ENCODE measurements at regions not wholly inside any gene's neighbourhood (a gene's known extent, or its start where the extent isn't known, plus 50 kb on each side); places are given as distances from the start of the nearest gene placed in this dataset.

GRCh38 chr5:96331681-96332361 lies 101.2 kb downstream of the PCSK1 start:
- H3K27ac ChIP-seq (ENCODE audit: low read length), result peak overlapping the region; percentile 26
- no peaks in the 10 kb centered on the region for H3K9me3 ChIP-seq (ENCODE audit: control insufficient read depth, low read depth, low read length)
- H3K4me1 ChIP-seq (ENCODE audit: control insufficient read depth, insufficient read depth, low read length), result peaks cover 27% of the 10 kb centered on the region
- WGBS (ENCODE audit: insufficient coverage, low lambda C conversion rate), result 16% methylated on average over 2 of the region's 2 CpGs
- H3K27me3 ChIP-seq (ENCODE audit: control insufficient read depth, insufficient read depth, low read length), result no peaks in the 10 kb centered on the region
- H3K36me3 ChIP-seq (ENCODE audit: control insufficient read depth, insufficient read depth, low read length), result no peaks in the 10 kb centered on the region
- H3K4me3 ChIP-seq (ENCODE audit: low read length), result no peak overlapping the region
- peak in 1 of 2 donors; percentile 37 for DNase-seq

- Histone ChIP-seq H3K27ac (ENCODE audit: low read length) (peak overlapping the region; percentile 26), H3K36me3 (ENCODE audit: control insufficient read depth, insufficient read depth, low read length) (no peaks in the 10 kb centered on the region), H3K4me3 (ENCODE audit: low read length) (no peak overlapping the region), H3K27me3 (ENCODE audit: control insufficient read depth, insufficient read depth, low read length) (no peaks in the 10 kb centered on the region), H3K4me1 (ENCODE audit: control insufficient read depth, insufficient read depth, low read length) (peaks cover 27% of the 10 kb centered on the region), H3K9me3 (ENCODE audit: control insufficient read depth, low read depth, low read length) (no peaks in the 10 kb centered on the region)
- 13% methylated on average over 1 of the region's 3 CpGs for WGBS (ENCODE audit: insufficient coverage, low lambda C conversion rate)
- DNase-seq, result peak in 1 of 2 donors; percentile 14
Measured at GRCh38 chr5:96331210-96331609, 101.8 kb downstream of the PCSK1 start.

- peak overlapping the region; percentile 26 for H3K27ac ChIP-seq (ENCODE audit: low read length)
Measured at GRCh38 chr5:96330530-96331140, 102.4 kb downstream of the PCSK1 start.

GRCh38 chr5:96329886-96330529 lies 103.0 kb downstream of the PCSK1 start:
- Histone ChIP-seq H3K36me3 (ENCODE audit: control insufficient read depth, insufficient read depth, low read length) (no peaks in the 10 kb centered on the region), H3K27ac (ENCODE audit: low read length) (no peak overlapping the region), H3K4me3 (ENCODE audit: low read length) (no peak overlapping the region), H3K9me3 (ENCODE audit: control insufficient read depth, low read depth, low read length) (no peaks in the 10 kb centered on the region), H3K27me3 (ENCODE audit: control insufficient read depth, insufficient read depth, low read length) (no peaks in the 10 kb centered on the region), H3K4me1 (ENCODE audit: control insufficient read depth, insufficient read depth, low read length) (peaks cover 27% of the 10 kb centered on the region)
- 100% methylated on average over 2 of the region's 2 CpGs for WGBS (ENCODE audit: insufficient coverage, low lambda C conversion rate)
- DNase-seq, result no peak

More at GRCh38 chr5:96330530-96331140, 102.4 kb downstream of the PCSK1 start:
- no CpG with 5 or more reads among the region's 4 CpGs for WGBS (ENCODE audit: insufficient coverage, low lambda C conversion rate)
- H3K36me3 ChIP-seq (ENCODE audit: control insufficient read depth, insufficient read depth, low read length), result no peaks in the 10 kb centered on the region
- peaks cover 27% of the 10 kb centered on the region for H3K4me1 ChIP-seq (ENCODE audit: control insufficient read depth, insufficient read depth, low read length)
- H3K4me3 ChIP-seq (ENCODE audit: low read length), result no peak overlapping the region
- H3K9me3 ChIP-seq (ENCODE audit: control insufficient read depth, low read depth, low read length), result no peaks in the 10 kb centered on the region
- H3K27me3 ChIP-seq (ENCODE audit: control insufficient read depth, insufficient read depth, low read length), result no peaks in the 10 kb centered on the region
- DNase-seq, result peak in 1 of 2 donors; percentile 16

GRCh38 chr5:96329289-96329688 lies 103.8 kb downstream of the PCSK1 start:
- no peaks in the 10 kb centered on the region for H3K36me3 ChIP-seq (ENCODE audit: control insufficient read depth, insufficient read depth, low read length)
- peaks cover 27% of the 10 kb centered on the region for H3K4me1 ChIP-seq (ENCODE audit: control insufficient read depth, insufficient read depth, low read length)
- no peaks in the 10 kb centered on the region for H3K9me3 ChIP-seq (ENCODE audit: control insufficient read depth, low read depth, low read length)
- H3K27ac ChIP-seq (ENCODE audit: low read length), result no peak overlapping the region
- DNase-seq, result no peak
- WGBS (ENCODE audit: insufficient coverage, low lambda C conversion rate), result no CpG with 5 or more reads among the region's 1 CpG
- no peaks in the 10 kb centered on the region for H3K27me3 ChIP-seq (ENCODE audit: control insufficient read depth, insufficient read depth, low read length)
- no peak overlapping the region for H3K4me3 ChIP-seq (ENCODE audit: low read length)

- Histone ChIP-seq H3K4me1 (ENCODE audit: control insufficient read depth, insufficient read depth, low read length) (peaks cover 18% of the 10 kb centered on the region), H3K36me3 (ENCODE audit: control insufficient read depth, insufficient read depth, low read length) (no peaks in the 10 kb centered on the region), H3K9me3 (ENCODE audit: control insufficient read depth, low read depth, low read length) (no peaks in the 10 kb centered on the region), H3K27me3 (ENCODE audit: control insufficient read depth, insufficient read depth, low read length) (no peaks in the 10 kb centered on the region), H3K27ac (ENCODE audit: low read length) (no peak overlapping the region), H3K4me3 (ENCODE audit: low read length) (no peak overlapping the region)
- no CpG with 5 or more reads among the region's 2 CpGs for WGBS (ENCODE audit: insufficient coverage, low lambda C conversion rate)
- no peak for DNase-seq
Measured at GRCh38 chr5:96327722-96328121, 105.3 kb downstream of the PCSK1 start.

GRCh38 chr5:96326902-96327301 lies 106.1 kb downstream of the PCSK1 start:
- H3K27me3 ChIP-seq (ENCODE audit: control insufficient read depth, insufficient read depth, low read length), result no peaks in the 10 kb centered on the region
- no peaks in the 10 kb centered on the region for H3K36me3 ChIP-seq (ENCODE audit: control insufficient read depth, insufficient read depth, low read length)
- H3K4me3 ChIP-seq (ENCODE audit: low read length), result no peak overlapping the region
- peaks cover 11% of the 10 kb centered on the region for H3K4me1 ChIP-seq (ENCODE audit: control insufficient read depth, insufficient read depth, low read length)
- no peak for DNase-seq
- 89% methylated on average over 1 of the region's 4 CpGs for WGBS (ENCODE audit: insufficient coverage, low lambda C conversion rate)
- no peak overlapping the region for H3K27ac ChIP-seq (ENCODE audit: low read length)
- H3K9me3 ChIP-seq (ENCODE audit: control insufficient read depth, low read depth, low read length), result no peaks in the 10 kb centered on the region

- H3K9me3 ChIP-seq (ENCODE audit: control insufficient read depth, low read depth, low read length), result no peaks in the 10 kb centered on the region
- DNase-seq, result no peak
- no peaks in the 10 kb centered on the region for H3K27me3 ChIP-seq (ENCODE audit: control insufficient read depth, insufficient read depth, low read length)
- WGBS (ENCODE audit: insufficient coverage, low lambda C conversion rate), result no CpG with 5 or more reads among the region's 2 CpGs
- H3K4me3 ChIP-seq (ENCODE audit: low read length), result no peak overlapping the region
- no peaks in the 10 kb centered on the region for H3K36me3 ChIP-seq (ENCODE audit: control insufficient read depth, insufficient read depth, low read length)
- H3K4me1 ChIP-seq (ENCODE audit: control insufficient read depth, insufficient read depth, low read length), result no peaks in the 10 kb centered on the region
- no peak overlapping the region for H3K27ac ChIP-seq (ENCODE audit: low read length)
Measured at GRCh38 chr5:96324708-96325107, 108.3 kb downstream of the PCSK1 start.

GRCh38 chr5:96322865-96323264 lies 110.2 kb downstream of the PCSK1 start:
- no CpG with 5 or more reads among the region's 2 CpGs for WGBS (ENCODE audit: insufficient coverage, low lambda C conversion rate)
- H3K27me3 ChIP-seq (ENCODE audit: control insufficient read depth, insufficient read depth, low read length), result no peaks in the 10 kb centered on the region
- no peak overlapping the region for H3K4me3 ChIP-seq (ENCODE audit: low read length)
- no peak for DNase-seq
- no peak overlapping the region for H3K27ac ChIP-seq (ENCODE audit: low read length)
- H3K9me3 ChIP-seq (ENCODE audit: control insufficient read depth, low read depth, low read length), result no peaks in the 10 kb centered on the region
- H3K4me1 ChIP-seq (ENCODE audit: control insufficient read depth, insufficient read depth, low read length), result no peaks in the 10 kb centered on the region
- H3K36me3 ChIP-seq (ENCODE audit: control insufficient read depth, insufficient read depth, low read length), result no peaks in the 10 kb centered on the region

- WGBS (ENCODE audit: insufficient coverage, low lambda C conversion rate), result no CpG with 5 or more reads among the region's 3 CpGs
- Histone ChIP-seq H3K4me1 (ENCODE audit: control insufficient read depth, insufficient read depth, low read length) (no peaks in the 10 kb centered on the region), H3K4me3 (ENCODE audit: low read length) (no peak overlapping the region), H3K27ac (ENCODE audit: low read length) (no peak overlapping the region), H3K9me3 (ENCODE audit: control insufficient read depth, low read depth, low read length) (no peaks in the 10 kb centered on the region), H3K36me3 (ENCODE audit: control insufficient read depth, insufficient read depth, low read length) (no peaks in the 10 kb centered on the region), H3K27me3 (ENCODE audit: control insufficient read depth, insufficient read depth, low read length) (no peaks in the 10 kb centered on the region)
- no peak for DNase-seq
Measured at GRCh38 chr5:96322217-96322616, 110.8 kb downstream of the PCSK1 start.

All from large intestine (tissue), 3 donors.